ENCODE measurements at regions not wholly inside any gene's neighbourhood (a gene's known extent, or its start where the extent isn't known, plus 50 kb on each side); places are given as distances from the start of the nearest gene placed in this dataset.

DNA sequence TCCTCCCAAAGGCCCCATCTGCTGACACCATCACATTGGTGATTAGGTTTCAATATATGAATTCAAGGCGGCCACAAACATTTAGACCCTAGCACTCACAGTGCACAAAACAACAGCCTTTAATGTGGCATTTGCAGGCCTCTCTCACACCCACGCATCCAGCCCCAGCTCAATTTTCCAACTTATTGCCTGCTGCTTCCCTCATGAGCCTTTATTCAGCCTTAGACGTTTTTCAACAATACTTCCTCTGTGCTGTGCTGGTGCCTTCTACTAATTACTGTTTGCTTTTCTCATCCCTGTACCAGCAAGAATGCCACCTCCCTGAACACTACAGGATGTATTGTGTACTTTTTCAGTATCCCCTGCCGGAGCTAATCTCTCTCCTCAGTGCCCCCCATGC, 334.6 kb downstream of the GABRB3 start:
- ChIA-PET RAD21 (ENCODE audit: low non-redundant PET in 1 of 2, low total read pairs in 2 of 2, uncharacterized antibody in 2 of 2, unreplicated experiment in 2 of 2) (no interaction called here), POLR2A (no interaction called here), CTCF (no interaction called here)
- Histone ChIP-seq H3K9me3 (ENCODE audit: control insufficient read depth in 1 of 2, insufficient read depth in 1 of 2, low read depth in 1 of 2, low read length in 2 of 2) (peaks cover 20 to 52% of the 10 kb centered on the region in 2 experiments; a peak in 3 of 4 replicates), H3K4me3 (replicated peaks in 1 of 2; ENCODE audit: low read depth in 1 of 2, low read length in 2 of 2) (no peak overlapping the region), H2AFZ (ENCODE audit: low read depth, low read length, poor library complexity, severe bottlenecking) (no peak overlapping the region), H3K36me3 (ENCODE audit: control insufficient read depth in 1 of 2, insufficient read depth in 2 of 2, low read length in 2 of 2) (no peaks in the 10 kb centered on the region), H3K27ac (ENCODE audit: low read depth, low read length) (no peak overlapping the region), H4K20me1 (ENCODE audit: insufficient read depth) (no peaks in the 10 kb centered on the region), H3K9me2 (ENCODE audit: insufficient read depth) (no peaks in the 10 kb centered on the region), H3K9ac (ENCODE audit: low read length) (no peak overlapping the region), H3K79me2 (ENCODE audit: insufficient read depth, low read length) (no peaks in the 10 kb centered on the region), H3K4me2 (ENCODE audit: low read length) (no peak overlapping the region), H3K4me1 (ENCODE audit: control insufficient read depth in 1 of 2, insufficient read depth in 2 of 2, low read length in 2 of 2) (no peaks in the 10 kb centered on the region), H3K27me3 (ENCODE audit: insufficient read depth, low read length) (no peaks in the 10 kb centered on the region)
- TF ChIP-seq, protein P1, sequence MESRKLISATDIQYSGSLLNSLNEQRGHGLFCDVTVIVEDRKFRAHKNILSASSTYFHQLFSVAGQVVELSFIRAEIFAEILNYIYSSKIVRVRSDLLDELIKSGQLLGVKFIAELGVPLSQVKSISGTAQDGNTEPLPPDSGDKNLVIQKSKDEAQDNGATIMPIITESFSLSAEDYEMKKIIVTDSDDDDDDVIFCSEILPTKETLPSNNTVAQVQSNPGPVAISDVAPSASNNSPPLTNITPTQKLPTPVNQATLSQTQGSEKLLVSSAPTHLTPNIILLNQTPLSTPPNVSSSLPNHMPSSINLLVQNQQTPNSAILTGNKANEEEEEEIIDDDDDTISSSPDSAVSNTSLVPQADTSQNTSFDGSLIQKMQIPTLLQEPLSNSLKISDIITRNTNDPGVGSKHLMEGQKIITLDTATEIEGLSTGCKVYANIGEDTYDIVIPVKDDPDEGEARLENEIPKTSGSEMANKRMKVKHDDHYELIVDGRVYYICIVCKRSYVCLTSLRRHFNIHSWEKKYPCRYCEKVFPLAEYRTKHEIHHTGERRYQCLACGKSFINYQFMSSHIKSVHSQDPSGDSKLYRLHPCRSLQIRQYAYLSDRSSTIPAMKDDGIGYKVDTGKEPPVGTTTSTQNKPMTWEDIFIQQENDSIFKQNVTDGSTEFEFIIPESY (IDR thresholded peaks at IDR 0.05; ENCODE audit: extremely low read depth, insufficient replicate concordance, low read length), result no peak
- TF ChIP-seq POLR2A (IDR thresholded peaks at IDR 0.05; ENCODE audit: borderline replicate concordance, extremely low read depth, insufficient read depth, insufficient read length) (no peak), SP1 (IDR thresholded peaks at IDR 0.05; ENCODE audit: low read depth) (no peak), ZNF274 (IDR thresholded peaks at IDR 0.05; ENCODE audit: low read depth, low read length) (no peak), ELF1 (IDR thresholded peaks at IDR 0.05; ENCODE audit: borderline replicate concordance, low read depth) (no peak), EGR1 (IDR thresholded peaks at IDR 0.05; ENCODE audit: low read depth) (no peak)
- intact Hi-C loops (cut with micrococcal nuclease), result no loop called here
- BruUV-seq (replicated peaks), result no TSS peak
- DNase-seq (ENCODE audit: low read depth, low spot score), result no peak
- no peak for ATAC-seq

DNA sequence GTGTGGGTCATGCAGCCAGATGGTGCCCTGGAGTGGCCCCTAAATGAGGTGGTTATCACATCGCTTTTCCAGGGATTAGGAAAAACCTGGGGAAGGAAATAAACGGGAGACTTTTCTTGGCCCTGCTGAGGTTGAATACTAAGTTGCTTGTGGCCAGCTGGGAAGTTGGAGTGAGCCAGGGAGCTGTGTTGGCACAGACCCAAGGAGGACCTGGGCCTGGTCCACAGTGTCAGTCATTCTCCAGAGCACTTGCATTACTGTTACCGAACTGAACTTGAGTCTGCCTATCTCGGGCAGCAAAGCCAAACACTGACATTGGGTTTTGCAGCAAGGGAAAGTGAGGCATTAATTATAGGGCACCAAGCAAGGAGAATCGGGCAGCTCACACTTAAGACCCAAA, 339.0 kb downstream of the GABRB3 start:
- intact Hi-C loops (cut with micrococcal nuclease), result no loop called here
- no TSS peak for BruUV-seq (replicated peaks)
- CTCF ChIA-PET, result no interaction called here
- POLR2A ChIA-PET, result no interaction called here
- Histone ChIP-seq H3K9me3 (ENCODE audit: control insufficient read depth in 1 of 2, insufficient read depth in 1 of 2, low read depth in 1 of 2, low read length in 2 of 2) (peaks cover 7 to 36% of the 10 kb centered on the region in 2 experiments; a peak in 2 of 4 replicates), H3K4me3 (replicated peaks in 1 of 2; ENCODE audit: low read depth in 1 of 2, low read length in 2 of 2) (no peak overlapping the region), H3K79me2 (ENCODE audit: insufficient read depth, low read length) (no peaks in the 10 kb centered on the region), H3K27ac (ENCODE audit: low read depth, low read length) (no peak overlapping the region), H3K4me2 (ENCODE audit: low read length) (no peak overlapping the region), H3K9me2 (ENCODE audit: insufficient read depth) (no peaks in the 10 kb centered on the region), H4K20me1 (ENCODE audit: insufficient read depth) (no peaks in the 10 kb centered on the region), H3K27me3 (ENCODE audit: insufficient read depth, low read length) (no peaks in the 10 kb centered on the region), H3K36me3 (ENCODE audit: control insufficient read depth in 1 of 2, insufficient read depth in 2 of 2, low read length in 2 of 2) (no peaks in the 10 kb centered on the region), H3K9ac (ENCODE audit: low read length) (no peak overlapping the region), H3K4me1 (ENCODE audit: control insufficient read depth in 1 of 2, insufficient read depth in 2 of 2, low read length in 2 of 2) (no peaks in the 10 kb centered on the region), H2AFZ (ENCODE audit: low read depth, low read length, poor library complexity, severe bottlenecking) (no peak overlapping the region)
- DNase-seq (ENCODE audit: low read depth, low spot score) (no peak), ATAC-seq (no peak)
- RAD21 ChIA-PET (ENCODE audit: low non-redundant PET in 1 of 2, low total read pairs in 2 of 2, uncharacterized antibody in 2 of 2, unreplicated experiment in 2 of 2), result no interaction called here
- TF ChIP-seq CBX3 (IDR thresholded peaks at IDR 0.05; ENCODE audit: low read depth) (no peak), POLR2A (IDR thresholded peaks at IDR 0.05; ENCODE audit: borderline replicate concordance, extremely low read depth, insufficient read depth, insufficient read length) (no peak), YY1 (IDR thresholded peaks at IDR 0.05; ENCODE audit: extremely low read depth, insufficient replicate concordance, low read depth, low read length) (no peak), TCF7L2 (IDR thresholded peaks at IDR 0.05; ENCODE audit: borderline replicate concordance, extremely low read depth, insufficient read depth, insufficient read length) (no peak), ZFX (IDR thresholded peaks at IDR 0.05) (no peak), POLR2AphosphoS5 (IDR thresholded peaks at IDR 0.05; ENCODE audit: low read depth, low read length) (no peak), EGR1 (IDR thresholded peaks at IDR 0.05; ENCODE audit: low read depth) (no peak), RAD21 (IDR thresholded peaks at IDR 0.05; ENCODE audit: low read depth) (no peak), ZNF274 (IDR thresholded peaks at IDR 0.05; ENCODE audit: low read depth, low read length) (no peak), JUND (IDR thresholded peaks at IDR 0.05) (no peak), SP1 (IDR thresholded peaks at IDR 0.05; ENCODE audit: low read depth) (no peak), EZH2phosphoT487 (IDR thresholded peaks at IDR 0.05; ENCODE audit: borderline replicate concordance) (no peak), CEBPB (IDR thresholded peaks at IDR 0.05; ENCODE audit: low read depth) (no peak)
- TF ChIP-seq, protein P2, sequence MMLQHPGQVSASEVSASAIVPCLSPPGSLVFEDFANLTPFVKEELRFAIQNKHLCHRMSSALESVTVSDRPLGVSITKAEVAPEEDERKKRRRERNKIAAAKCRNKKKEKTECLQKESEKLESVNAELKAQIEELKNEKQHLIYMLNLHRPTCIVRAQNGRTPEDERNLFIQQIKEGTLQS (IDR thresholded peaks at IDR 0.05), result no peak
- TF ChIP-seq, protein P3, sequence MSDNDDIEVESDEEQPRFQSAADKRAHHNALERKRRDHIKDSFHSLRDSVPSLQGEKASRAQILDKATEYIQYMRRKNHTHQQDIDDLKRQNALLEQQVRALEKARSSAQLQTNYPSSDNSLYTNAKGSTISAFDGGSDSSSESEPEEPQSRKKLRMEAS (IDR thresholded peaks at IDR 0.05), result no peak
- TF ChIP-seq, protein P4, sequence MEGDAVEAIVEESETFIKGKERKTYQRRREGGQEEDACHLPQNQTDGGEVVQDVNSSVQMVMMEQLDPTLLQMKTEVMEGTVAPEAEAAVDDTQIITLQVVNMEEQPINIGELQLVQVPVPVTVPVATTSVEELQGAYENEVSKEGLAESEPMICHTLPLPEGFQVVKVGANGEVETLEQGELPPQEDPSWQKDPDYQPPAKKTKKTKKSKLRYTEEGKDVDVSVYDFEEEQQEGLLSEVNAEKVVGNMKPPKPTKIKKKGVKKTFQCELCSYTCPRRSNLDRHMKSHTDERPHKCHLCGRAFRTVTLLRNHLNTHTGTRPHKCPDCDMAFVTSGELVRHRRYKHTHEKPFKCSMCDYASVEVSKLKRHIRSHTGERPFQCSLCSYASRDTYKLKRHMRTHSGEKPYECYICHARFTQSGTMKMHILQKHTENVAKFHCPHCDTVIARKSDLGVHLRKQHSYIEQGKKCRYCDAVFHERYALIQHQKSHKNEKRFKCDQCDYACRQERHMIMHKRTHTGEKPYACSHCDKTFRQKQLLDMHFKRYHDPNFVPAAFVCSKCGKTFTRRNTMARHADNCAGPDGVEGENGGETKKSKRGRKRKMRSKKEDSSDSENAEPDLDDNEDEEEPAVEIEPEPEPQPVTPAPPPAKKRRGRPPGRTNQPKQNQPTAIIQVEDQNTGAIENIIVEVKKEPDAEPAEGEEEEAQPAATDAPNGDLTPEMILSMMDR (IDR thresholded peaks at IDR 0.05 in 2 of 3, conservative IDR thresholded peaks at IDR 0.05 in 1 of 3; ENCODE audit: borderline replicate concordance in 1 of 3, insufficient read depth in 1 of 3, low read depth in 2 of 3, low read length in 2 of 3), result no peak
